Lower lobe of right lung (tissue), 2 donors: ENCODE measurements at regions not wholly inside any gene's neighbourhood (a gene's known extent, or its start where the extent isn't known, plus 50 kb on each side); places are given as distances from the start of the nearest gene placed in this dataset.

Experiments
- ATAC-seq, 2 donors: fragments of 200-7000 bp; cut with Tn5 transposase; one replicate each; pipeline ENCODE4 v1.9.1; 2020 to 2022; ENCODE audit warnings: mild to moderate bottlenecking in 2 of 2, moderate library complexity in 2 of 2
- DNase-seq: peaks from one replicate; pipeline ENCODE4 v3.0.0-alpha.2; 2020
- H3K27ac ChIP-seq: fragments of 200-600 bp; one replicate; pipeline ENCODE4 v1.8.0; 2022
- H3K27me3 ChIP-seq: fragments of 200-600 bp; one replicate; pipeline ENCODE4 v1.8.0; 2022; ENCODE audit warnings: low read depth
- H3K36me3 ChIP-seq: fragments of 200-600 bp; one replicate; pipeline ENCODE4 v1.8.0; 2022; ENCODE audit warnings: mild to moderate bottlenecking
- H3K4me1 ChIP-seq: fragments of 200-600 bp; one replicate; pipeline ENCODE4 v1.8.0; 2022
- H3K4me3 ChIP-seq: fragments of 200-600 bp; one replicate; pipeline ENCODE4 v1.8.0; 2022; ENCODE audit warnings: mild to moderate bottlenecking
- H3K9me3 ChIP-seq: fragments of 200-600 bp; one replicate; pipeline ENCODE4 v1.8.0; 2022
- intact Hi-C: fragments of 100-400 bp; cut with DNase I; formaldehyde crosslinking; loops from one replicate; pipeline ENCODE4 v1.11.0; 2022
- TF ChIP-seq, protein P1 (sequence below): fragments of 200-600 bp; IDR thresholded peaks from one replicate; pipeline ENCODE4 v1.8.0; 2022; ENCODE audit warnings: antibody characterized with exemption, mild to moderate bottlenecking
- donor health status: DM: no; HTN: yes; CAD: no; lungs with severe emphysema.

DNA sequence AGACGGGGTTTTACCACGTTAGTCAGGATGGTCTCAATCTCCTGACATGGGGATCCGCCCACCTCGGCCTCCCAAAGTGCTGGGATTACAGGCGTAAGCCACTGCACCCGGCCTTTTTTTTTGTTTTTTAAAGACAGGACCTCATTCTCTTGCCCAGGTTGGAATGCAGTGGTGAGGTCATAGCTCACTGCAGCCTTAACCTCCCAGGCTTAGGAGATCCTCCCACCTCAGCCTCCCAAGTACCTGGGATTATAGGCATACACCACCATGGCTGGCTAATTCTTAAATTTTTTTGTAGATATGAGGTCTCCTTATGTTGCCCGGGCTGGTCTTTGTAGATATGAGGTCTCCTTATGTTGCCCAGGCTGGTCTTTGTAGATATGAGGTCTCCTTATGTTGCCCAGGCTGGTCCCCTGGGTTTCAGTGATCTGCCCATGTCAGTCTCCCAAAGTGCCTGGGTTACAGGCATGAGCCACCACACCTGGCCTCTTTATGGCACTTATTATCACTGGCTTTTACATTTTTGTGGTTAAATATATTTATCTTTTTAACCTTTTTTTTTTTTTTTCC is 82.3 kb upstream of the RNU6-1 start:
- H3K27me3 ChIP-seq: no peaks in the 10 kb centered on the region
- DNase-seq (no peak), ATAC-seq (no peak)
- intact Hi-C loops: no loop called here
- TF ChIP-seq, protein P1, sequence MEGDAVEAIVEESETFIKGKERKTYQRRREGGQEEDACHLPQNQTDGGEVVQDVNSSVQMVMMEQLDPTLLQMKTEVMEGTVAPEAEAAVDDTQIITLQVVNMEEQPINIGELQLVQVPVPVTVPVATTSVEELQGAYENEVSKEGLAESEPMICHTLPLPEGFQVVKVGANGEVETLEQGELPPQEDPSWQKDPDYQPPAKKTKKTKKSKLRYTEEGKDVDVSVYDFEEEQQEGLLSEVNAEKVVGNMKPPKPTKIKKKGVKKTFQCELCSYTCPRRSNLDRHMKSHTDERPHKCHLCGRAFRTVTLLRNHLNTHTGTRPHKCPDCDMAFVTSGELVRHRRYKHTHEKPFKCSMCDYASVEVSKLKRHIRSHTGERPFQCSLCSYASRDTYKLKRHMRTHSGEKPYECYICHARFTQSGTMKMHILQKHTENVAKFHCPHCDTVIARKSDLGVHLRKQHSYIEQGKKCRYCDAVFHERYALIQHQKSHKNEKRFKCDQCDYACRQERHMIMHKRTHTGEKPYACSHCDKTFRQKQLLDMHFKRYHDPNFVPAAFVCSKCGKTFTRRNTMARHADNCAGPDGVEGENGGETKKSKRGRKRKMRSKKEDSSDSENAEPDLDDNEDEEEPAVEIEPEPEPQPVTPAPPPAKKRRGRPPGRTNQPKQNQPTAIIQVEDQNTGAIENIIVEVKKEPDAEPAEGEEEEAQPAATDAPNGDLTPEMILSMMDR: no peak
- no peaks in the 10 kb centered on the region for H3K36me3 ChIP-seq
- no peak overlapping the region for H3K4me3 ChIP-seq
- peaks cover under 1% of the 10 kb centered on the region for H3K4me1 ChIP-seq
- no peak overlapping the region for H3K27ac ChIP-seq
- H3K9me3 ChIP-seq: peaks cover 3% of the 10 kb centered on the region

DNA sequence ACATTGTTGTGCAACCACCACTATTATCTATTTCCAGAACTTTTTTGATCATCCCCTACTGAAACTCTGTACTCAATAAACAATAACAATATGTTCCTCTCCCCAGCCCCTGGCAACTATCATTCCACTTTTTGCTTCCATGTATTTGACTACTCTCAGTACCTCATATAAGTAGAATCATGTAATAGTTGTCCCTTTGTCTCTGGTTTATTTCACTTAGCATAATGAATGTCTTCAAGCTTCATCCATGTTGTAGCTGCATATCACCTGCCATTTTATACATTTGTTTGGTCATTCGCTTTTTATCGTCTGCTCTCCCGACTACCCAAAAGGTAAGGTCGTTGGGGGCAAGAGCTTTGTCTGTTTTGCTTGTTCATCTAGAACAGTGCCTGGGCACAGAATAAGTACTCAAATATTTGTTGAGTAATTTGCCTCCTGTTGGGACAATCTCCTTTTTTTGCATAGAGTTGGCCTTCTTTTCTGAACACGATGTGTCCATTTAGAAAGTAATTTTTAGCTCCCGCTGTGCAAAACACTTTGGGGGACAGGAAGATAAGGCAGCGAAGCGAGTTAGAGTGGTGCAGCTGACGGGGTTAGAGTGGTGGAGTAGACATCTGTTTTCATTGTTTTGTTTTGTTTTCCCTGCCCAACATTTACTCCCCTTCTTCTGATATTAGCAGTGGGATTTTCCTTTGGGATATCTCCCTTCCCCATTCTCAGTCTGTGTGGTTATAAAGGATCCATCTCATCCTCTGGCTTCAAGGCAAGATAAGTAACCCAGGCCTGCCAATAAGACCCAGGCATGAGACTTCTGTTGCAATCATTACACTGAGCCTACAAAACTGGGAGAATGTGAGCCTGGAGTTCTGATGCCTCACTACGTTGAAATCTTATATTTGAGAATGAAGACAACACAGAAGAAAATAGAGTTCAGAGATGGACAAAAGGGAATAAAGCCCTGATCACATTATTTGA is 83.4 kb upstream of the RNU6-1 start:
- Histone ChIP-seq H3K9me3 (peaks cover 3% of the 10 kb centered on the region), H3K4me3 (no peak overlapping the region), H3K36me3 (no peaks in the 10 kb centered on the region), H3K4me1 (peaks cover 4% of the 10 kb centered on the region), H3K27me3 (no peaks in the 10 kb centered on the region), H3K27ac (peak overlapping the region; percentile 39)
- ATAC-seq (no peak), DNase-seq (no peak)
- TF ChIP-seq, protein P1: no peak
- intact Hi-C loops: no loop called here

DNA sequence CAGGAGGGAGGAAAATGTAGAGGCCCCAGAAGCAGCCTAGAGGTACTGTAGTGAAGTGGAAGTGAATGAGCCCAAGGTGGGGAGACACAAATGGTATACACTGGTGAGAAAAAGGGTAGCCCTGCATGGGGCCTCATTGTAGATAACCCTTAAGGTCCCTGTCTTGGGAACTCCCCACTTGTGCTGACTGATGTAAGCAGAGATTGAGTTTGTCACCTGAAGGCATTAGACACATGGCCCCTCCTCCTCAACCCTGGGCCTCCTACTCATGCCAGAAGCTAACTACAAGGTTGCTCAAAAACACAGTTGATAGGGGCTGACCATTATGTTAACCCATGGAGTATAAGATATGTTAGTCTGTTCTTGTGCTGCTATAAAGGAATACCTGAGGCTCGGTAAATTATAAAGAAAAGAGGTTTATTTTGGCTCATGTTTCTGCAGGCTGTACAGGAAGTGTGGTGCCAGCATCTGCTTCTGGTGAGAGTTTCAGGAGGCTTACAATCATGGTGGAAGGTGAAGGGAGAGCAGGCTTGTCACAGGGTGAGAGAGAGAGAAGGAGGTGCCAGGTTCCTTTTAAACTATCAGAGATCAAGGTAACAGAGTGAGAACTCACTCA is 84.6 kb upstream of the RNU6-1 start:
- Histone ChIP-seq H3K4me3 (no peak overlapping the region), H3K27ac (peak overlapping the region; percentile 39), H3K9me3 (no peaks in the 10 kb centered on the region), H3K27me3 (no peaks in the 10 kb centered on the region), H3K36me3 (no peaks in the 10 kb centered on the region), H3K4me1 (peaks cover 4% of the 10 kb centered on the region)
- TF ChIP-seq, protein P1: no peak
- DNase-seq (no peak), ATAC-seq (no peak)
- intact Hi-C loops: no loop called here

DNA sequence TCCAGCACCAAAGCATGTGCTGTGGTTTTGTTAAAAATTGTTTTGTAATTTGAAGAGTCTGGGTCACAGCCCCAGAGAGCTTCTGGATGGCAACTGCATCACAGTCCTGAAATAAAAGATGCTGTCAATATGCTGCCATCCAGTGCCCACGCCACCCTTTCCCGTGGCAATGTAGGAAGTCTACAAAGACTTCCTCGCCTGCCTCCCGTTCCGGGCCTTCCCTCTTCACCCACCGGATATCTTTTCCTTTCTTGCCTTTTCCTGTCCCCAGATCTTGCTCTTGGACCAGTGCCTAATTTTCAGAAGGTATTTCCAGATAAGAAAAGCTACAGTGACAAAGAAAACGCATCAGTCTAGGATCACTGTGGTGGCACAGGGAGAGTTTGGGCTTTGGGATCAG is 85.3 kb upstream of the RNU6-1 start:
- intact Hi-C loops: no loop called here
- Histone ChIP-seq H3K9me3 (no peaks in the 10 kb centered on the region), H3K4me3 (no peak overlapping the region), H3K27me3 (no peaks in the 10 kb centered on the region), H3K27ac (no peak overlapping the region), H3K4me1 (peaks cover 4% of the 10 kb centered on the region), H3K36me3 (no peaks in the 10 kb centered on the region)
- TF ChIP-seq, protein P1: no peak
- DNase-seq: no peak
- no peak for ATAC-seq

DNA sequence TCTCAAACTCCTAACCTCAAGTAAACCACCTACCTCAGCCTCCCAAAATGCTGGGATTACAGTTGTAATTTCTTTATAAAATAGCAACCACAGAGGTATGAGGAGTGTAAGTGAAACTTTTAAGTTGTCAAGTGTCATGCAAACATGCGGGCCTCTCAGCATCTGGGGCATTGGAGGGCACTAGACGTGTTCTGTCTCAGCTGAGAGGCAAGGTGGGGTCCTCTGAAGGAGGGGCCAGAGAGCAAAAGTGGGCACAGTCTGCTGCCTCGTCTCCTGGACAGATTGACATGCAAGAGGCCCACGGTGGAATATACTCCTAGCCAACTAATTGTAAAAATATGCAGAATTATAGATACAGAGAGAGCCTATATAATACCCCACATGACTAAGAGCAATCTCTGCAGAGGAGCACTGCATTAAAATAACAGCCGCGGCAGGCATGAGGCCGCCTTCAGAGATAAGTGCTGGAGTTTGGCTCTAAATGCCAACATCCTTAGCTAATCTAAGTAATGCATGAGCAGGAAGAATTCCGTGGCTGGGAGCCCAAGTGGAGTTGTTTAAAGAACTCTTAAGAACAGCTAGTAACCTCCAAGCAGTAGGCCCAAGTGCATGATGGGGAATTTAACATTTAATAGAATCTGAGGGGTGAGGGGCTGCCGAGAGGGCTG is 87.8 kb upstream of the RNU6-1 start:
- no peaks in the 10 kb centered on the region for H3K27me3 ChIP-seq
- H3K27ac ChIP-seq: peak overlapping the region; percentile 71
- peak; percentile 85 to 90 for ATAC-seq
- TF ChIP-seq, protein P1: no peak
- intact Hi-C loops: no loop called here
- no peaks in the 10 kb centered on the region for H3K9me3 ChIP-seq
- H3K4me3 ChIP-seq: no peak overlapping the region
- no peaks in the 10 kb centered on the region for H3K36me3 ChIP-seq
- peak; percentile 88 for DNase-seq
- peaks cover 11% of the 10 kb centered on the region for H3K4me1 ChIP-seq
